ENCODE measurements at regions not wholly inside any gene's neighbourhood (a gene's known extent, or its start where the extent isn't known, plus 50 kb on each side); places are given as distances from the start of the nearest gene placed in this dataset.

DNA sequence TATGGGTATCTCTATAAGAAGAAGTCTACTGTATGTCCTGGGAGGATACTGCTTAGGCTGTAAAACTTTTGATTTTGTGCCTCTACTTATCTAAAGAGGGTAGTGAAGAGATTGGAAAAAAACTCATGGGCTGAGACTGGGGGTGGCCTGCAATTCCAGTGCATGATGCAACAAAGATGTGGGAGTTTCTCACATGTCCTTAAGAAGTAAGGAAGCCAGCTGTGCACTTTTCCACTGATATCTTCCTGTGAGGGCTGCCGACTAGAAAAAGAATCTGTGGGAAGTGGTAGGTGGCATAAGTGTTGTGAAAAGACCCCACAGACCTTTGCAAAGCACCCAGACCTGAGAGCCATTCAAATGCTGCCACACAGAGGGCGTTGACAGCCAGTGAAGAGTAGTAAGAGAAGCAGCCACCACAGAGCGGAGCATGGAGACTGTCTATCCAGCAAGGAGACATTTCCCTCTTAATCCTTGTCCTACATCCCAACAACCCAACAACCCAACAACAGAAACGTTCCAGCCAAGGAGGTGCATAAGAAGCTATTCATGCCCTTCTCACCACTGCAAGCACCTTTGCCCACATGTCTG, 65.1 kb downstream of the PFDN4 start:
- DNase-seq (ENCODE audit: low read depth), result no peak
- in situ Hi-C loops (cut with HindIII; ENCODE audit: low pct_unique_long_range_greater_than_20kb, low sequenced_read_pairs), result no loop called here

DNA sequence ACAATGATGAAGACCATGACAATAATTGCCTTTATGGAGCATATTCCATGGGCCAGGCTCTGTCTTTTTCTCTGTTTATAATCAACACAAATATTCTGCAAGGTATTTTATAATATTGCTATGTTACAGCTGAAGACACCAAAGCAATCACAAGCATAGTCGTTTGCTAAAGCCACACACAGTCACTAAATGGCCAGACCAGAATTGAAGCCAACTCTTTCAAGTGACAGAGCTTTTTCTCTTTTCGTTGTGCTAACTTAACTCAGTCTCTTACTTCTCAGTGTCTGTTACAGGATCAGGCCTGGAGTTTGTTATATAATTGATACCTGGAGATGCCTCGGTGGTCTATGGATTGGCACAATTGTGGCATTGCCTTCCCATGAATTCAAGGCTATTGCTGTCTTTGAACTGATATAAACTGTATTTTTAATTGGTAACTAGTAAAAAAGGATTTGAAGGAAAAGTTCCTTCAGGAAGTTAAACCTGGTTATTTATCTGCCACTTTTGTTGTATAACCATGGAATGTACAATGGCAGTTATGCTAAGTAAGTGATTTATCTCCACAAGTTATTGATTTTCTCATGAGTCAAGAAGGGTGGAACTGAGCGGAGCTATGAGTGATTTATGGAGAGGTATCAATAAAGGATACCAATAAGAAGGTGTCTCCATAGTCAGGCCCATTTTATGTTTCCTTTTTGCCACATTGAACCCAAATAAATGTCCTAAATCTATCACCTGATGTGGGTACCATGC, 67.6 kb downstream of the PFDN4 start:
- no peak for DNase-seq (ENCODE audit: low read depth)
- in situ Hi-C loops (cut with HindIII; ENCODE audit: low pct_unique_long_range_greater_than_20kb, low sequenced_read_pairs), result no loop called here

DNA sequence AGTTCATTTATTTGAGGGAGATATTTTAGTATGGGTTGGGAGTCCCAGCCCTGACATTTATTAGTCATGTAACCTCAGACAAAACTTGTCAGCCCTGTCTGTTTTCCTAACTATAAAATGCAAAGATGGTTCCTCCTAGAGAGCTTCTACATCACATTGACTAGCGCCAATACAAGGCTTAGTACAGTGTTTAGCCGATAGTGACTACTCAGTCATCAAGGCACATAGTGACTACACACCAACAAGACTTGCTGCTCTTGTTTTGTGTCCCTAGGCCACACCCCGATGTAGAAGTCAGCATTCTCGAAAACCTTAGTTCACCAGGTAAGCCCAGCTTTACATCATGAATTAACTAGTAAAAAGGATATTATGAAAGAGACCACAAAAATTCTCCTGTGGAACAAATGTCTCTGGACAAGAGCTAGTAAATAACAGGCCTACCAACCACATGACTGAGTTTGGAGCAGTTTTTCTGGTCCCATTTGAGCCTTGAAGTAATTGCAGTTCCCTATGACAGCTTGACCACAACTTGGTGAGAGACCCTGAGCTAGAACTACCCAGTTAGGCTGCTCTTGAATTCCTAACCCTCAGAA, 68.8 kb downstream of the PFDN4 start:
- DNase-seq (ENCODE audit: low read depth), result no peak
- in situ Hi-C loops (cut with HindIII; ENCODE audit: low pct_unique_long_range_greater_than_20kb, low sequenced_read_pairs), result no loop called here

DNA sequence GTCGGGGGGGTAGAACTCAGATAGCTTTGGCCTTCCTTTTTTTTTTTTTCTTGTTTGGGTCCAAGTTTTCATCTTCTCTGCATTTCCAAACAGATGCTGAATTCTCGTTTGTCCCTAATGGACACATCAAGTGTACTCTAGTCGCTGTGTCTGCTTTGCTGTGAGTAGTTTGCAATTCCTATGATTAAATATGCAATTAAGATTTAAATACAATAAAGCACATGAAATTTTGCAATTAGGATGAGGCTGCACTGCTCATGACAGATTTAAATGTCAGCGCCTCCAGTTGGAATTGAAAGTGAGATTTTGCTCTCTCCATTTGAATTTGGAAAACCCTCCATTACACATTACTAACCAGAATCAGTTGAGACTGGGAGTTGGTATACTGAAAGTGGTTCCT, 70.4 kb downstream of the PFDN4 start:
- in situ Hi-C loops (cut with HindIII; ENCODE audit: low pct_unique_long_range_greater_than_20kb, low sequenced_read_pairs), result no loop called here
- DNase-seq (ENCODE audit: low read depth), result no peak

DNA sequence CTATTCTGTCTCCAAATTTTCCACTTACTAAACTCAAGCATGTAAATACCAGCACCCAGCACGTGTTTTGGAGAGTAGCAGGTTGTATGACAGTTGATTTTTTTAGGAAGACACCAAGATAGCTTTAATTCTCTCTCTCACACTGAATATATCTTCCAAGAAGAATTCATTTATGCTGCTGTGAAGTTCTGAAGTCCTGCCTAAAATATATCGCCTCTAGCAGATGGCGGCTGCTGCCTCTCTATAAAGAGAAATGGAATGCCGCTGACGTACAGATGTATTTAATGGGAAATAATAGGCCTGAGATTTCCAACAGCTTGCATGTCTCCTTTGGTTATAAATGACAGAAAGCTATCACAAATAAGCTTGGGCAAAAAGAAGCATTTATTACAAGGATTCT, 74.7 kb downstream of the PFDN4 start:
- no peak for DNase-seq (ENCODE audit: low read depth)
- in situ Hi-C loops (cut with HindIII; ENCODE audit: low pct_unique_long_range_greater_than_20kb, low sequenced_read_pairs), result no loop called here

DNA sequence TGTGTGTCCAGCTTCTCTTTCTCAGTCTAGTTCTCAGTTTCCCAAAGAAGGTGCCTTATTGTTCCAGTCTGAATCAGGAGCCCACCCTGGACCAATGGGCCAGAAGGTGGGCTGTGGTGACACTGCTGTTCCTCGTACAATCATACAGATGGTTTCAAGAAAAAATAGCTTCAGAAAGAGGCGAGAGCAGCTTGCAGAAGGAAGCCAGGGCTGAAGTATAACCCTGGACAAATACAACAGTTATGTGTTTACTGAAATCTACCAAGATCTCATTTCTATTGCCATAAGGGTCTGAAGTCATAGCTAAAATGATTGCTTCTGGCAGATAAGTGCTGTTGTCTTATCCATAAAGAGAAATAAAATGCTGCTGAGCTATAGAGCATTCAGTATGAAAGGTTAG, 75.4 kb downstream of the PFDN4 start:
- in situ Hi-C loops (cut with HindIII; ENCODE audit: low pct_unique_long_range_greater_than_20kb, low sequenced_read_pairs), result no loop called here
- DNase-seq (ENCODE audit: low read depth), result no peak

DNA sequence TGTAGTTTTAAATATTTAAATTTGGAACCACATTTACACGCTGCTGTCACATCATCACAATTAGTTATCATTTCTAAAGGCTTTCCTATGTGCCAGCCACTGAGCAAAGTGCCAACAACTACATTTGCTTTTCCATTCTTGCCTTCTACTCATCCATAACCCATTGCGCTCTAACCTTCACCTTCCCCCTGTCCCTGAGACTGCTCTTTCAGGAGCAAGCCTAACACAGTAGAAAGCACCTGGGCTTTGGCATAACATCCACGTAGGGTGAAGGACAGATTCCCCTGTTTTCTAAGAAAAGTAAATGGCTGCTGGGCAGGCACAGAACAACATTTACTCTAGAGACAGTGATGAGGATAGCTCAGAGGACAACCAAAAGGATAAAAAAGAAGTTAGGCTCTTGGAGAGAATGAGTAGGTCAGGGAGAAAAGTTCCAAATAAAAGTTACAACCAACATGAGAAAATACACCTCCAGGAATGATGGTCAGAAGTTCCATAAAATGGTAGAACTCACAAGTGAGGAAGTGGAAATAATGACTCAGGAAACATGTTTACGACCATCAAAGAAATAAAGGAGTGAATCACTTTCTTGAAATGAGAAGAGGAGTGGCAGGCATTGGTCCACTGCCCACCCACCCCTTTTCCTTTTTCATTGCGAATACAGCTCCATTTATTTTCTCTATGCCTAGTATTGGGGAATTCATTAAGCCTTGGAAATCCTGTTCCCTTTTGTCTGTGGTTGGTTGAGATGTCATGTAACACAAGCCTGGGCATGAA, 77.2 kb downstream of the PFDN4 start:
- peak; percentile 14 for DNase-seq (ENCODE audit: low read depth)
- in situ Hi-C loops (cut with HindIII; ENCODE audit: low pct_unique_long_range_greater_than_20kb, low sequenced_read_pairs), result no loop called here

DNA sequence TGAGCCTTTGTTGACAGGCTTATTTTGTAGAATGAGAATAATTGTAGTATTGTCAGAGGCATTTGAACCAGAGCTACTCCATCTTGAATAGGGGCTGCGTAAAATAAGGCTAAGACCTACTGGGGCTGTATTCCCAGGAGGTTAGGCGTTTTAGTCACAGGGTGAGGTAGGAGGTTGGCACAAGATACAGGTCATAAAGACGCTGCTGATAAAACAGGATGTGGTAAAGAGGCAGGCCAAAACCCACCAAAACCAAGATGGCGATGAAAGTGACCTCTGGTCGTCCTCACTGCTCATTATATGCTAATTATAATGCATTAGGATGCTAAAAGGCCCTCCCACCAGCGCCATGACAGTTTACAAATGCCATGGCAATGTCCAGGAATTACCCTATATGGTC, 82.7 kb downstream of the PFDN4 start:
- no peak for DNase-seq (ENCODE audit: low read depth)
- in situ Hi-C loops (cut with HindIII; ENCODE audit: low pct_unique_long_range_greater_than_20kb, low sequenced_read_pairs), result no loop called here

DNA sequence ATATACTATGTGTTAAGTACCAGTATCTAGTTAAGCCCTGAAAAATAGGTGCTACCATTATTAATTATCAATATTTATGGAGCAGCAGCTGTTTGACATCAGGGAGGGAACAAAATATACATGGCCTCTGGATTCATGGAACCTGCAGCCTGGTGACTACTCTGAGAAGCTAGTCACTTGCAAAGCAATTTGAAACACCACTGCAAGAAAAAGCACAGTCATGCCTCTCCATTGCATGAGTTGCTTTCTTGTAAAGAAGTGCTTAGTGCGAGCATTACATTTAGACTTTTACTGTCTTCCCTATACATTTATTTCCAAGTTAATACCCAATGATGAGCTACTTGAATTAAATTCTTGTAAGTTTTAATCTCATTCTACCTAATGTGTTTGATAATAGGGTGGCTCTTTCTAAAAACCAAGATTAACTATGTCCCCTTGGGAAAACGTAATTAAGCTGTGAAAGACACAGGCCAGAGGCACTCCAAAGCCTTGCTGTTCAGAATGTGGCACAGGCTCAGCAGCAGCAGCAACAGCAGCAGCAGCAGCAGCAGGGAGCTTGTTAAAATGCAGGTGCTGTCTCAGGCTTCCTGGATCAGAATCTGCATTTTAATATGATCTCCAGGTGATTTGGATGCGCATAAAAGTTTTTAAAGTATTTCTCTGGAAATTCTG, 83.6 kb downstream of the PFDN4 start:
- no peak for DNase-seq (ENCODE audit: low read depth)
- in situ Hi-C loops (cut with HindIII; ENCODE audit: low pct_unique_long_range_greater_than_20kb, low sequenced_read_pairs), result no loop called here

DNA sequence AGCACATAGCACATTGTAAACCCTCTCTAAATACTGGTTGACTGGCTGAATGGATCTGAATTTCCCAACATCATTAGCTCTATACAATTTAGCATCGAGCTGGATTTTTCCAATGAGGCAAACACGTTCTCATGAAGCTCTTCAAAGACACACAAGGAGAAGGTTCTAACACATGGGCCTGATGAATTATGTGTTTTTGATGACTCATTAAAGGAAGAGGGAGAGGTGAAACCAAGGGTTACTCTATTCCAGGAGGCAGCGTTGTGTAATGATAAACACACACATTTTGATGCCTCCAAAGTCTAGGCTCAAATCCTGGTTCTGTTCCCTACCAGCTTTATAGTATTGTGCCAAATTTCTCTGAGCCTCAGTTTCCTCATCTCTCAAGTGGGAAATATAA, 84.3 kb downstream of the PFDN4 start:
- in situ Hi-C loops (cut with HindIII; ENCODE audit: low pct_unique_long_range_greater_than_20kb, low sequenced_read_pairs), result no loop called here
- peak; percentile 18 for DNase-seq (ENCODE audit: low read depth)

DNA sequence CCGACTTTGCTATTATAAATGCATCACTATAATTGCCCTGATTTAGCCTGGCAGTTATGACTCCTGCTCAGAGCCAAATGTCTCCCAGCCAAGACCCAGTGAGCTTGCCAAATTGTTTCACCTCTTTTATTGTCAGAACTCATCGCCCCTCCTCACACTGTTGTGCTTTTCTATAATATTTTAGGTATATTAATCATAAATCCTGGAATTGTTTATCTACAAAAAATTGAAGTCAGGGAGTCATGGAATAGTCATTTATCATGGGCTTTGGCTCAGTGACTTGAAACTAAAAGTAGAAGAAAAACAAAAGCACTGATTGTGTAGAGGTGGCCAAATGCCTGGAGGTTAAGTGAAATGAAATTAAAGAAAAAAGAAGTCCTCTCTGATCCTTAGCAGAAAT, 85.6 kb downstream of the PFDN4 start:
- in situ Hi-C loops (cut with HindIII; ENCODE audit: low pct_unique_long_range_greater_than_20kb, low sequenced_read_pairs), result no loop called here
- peak; percentile 15 for DNase-seq (ENCODE audit: low read depth)

DNA sequence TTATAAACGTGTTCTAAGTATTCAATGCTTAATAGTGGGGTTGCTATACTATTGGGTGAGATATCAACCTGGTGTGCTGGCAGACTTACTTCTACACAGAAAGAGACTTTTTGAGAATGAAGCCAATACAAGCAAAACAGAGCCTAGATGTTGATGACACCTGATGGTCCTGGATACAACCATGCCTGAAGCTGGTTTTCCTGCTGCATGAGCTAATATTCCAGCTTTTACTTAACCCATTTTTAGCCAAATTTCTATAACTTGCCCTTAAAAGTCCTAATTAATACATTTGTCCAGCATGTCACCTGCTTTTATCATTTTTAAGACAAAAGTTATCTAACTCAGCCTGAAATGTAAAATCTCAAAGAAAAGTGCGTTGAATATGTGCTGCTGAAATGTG, 86.2 kb downstream of the PFDN4 start:
- in situ Hi-C loops (cut with HindIII; ENCODE audit: low pct_unique_long_range_greater_than_20kb, low sequenced_read_pairs), result no loop called here
- DNase-seq (ENCODE audit: low read depth), result no peak

DNA sequence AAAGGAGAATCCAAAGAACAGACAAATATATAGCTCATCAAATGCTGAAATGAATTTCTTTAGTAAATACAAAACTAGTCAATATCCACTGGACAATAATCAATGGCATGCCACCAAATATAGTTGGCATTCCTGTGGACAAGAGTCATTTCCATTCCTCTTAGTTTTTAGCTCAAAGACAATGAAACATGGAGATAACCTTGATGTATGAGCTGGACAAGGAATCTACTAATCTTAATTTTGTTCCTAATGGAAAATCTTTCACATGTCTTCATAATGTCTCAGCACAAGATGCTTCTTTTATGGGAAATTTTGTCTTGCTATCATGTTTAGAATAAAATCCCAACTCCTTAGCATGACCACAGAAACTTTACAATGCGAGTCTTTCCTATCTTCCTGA, 87.8 kb downstream of the PFDN4 start:
- in situ Hi-C loops (cut with HindIII; ENCODE audit: low pct_unique_long_range_greater_than_20kb, low sequenced_read_pairs), result no loop called here
- DNase-seq (ENCODE audit: low read depth), result no peak

DNA sequence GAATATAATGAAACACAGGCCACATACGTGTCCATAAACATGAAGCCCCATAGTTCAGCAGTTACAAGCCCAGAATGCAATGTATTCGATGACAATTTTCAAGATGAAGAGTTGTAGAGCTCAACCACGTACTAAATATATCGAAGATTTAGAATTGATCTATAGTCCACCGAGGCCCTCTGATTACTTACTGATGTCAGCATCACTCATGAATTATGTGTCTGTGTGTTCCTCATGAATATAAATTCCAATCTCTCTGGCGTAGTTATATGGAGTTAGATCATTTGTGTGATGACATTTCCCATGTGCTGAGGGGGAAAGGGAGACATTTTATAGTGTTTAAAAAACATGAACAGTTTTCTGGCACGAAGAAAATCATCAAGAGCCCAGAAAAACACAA, 97.5 kb downstream of the PFDN4 start:
- in situ Hi-C loops (cut with HindIII; ENCODE audit: low pct_unique_long_range_greater_than_20kb, low sequenced_read_pairs), result no loop called here

DNA sequence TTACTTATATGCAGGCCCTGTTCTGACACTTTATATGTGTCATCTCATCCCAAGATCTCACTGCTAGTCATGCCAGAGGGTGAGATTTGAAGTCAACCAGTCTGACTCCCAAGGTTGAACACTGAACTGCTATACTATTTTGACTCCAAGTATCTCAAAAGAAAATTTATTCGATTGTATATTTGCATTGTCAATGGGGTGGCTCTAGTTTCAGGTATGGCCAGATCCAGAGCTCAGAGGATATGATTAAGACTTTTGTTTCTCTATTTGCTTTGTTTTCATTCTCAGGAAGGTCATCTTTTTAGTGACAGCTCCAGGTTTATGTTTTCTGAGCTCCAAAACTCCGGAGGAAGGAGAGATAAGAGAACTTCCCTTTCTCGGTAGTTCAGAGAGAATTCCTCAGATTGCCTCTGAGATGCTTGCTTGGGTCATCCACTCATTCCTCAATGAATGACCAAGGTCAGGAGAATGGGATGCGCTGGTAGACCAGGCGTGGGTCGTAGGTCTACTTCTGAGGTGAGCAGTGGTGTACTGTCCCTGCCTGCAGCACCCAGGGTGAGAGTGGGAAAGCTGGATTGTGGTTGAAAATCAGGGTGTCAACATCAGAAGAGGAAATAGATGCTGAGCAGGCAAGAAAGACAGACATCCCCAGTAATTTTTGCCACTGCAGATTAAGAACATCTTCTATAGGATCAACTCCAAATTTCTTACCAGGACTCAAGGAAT, 99.3 kb downstream of the PFDN4 start:
- DNase-seq (ENCODE audit: low read depth), result no peak
- in situ Hi-C loops (cut with HindIII; ENCODE audit: low pct_unique_long_range_greater_than_20kb, low sequenced_read_pairs), result no loop called here

More for the DNA sequence above, 97.5 kb downstream of the PFDN4 start:
- DNase-seq (ENCODE audit: low read depth), result no peak

DNA sequence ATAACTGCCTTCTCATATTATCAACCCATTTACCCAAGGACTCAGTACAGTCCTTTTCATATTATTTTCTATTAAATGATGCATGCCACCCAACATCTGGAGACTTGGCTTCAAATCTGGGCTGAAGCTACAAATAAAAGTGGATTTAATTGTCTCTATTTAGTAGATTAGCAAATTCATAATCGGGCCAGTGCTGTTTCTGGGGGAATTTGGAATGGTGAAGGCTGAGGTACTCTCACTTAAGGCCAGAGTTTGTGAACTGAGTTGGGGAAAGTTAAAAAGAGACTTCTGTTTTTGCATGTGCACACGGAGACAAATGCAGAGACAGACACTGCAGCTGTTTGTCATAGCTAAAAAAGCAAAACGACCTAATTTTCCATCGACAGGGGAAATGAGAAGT, 100.9 kb downstream of the PFDN4 start:
- in situ Hi-C loops (cut with HindIII; ENCODE audit: low pct_unique_long_range_greater_than_20kb, low sequenced_read_pairs), result no loop called here
- no peak for DNase-seq (ENCODE audit: low read depth)

DNA sequence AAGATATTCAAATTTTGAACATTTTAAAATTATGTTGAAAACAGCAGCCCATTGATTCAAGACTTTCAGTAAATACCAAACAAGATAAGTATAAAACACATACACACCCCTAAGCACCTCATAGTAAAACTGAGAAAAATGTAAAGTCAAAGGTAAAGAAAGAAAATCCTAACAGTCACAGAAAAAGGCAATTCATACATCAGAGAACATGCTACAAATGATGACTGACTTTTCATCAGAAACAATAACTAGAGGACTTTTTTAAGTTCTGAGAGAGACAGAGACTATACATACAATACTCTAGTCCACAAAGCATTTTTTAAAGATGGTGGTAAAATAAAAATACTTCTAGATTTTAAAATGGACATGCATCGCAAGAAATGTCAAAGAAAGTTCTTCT, 111.0 kb downstream of the PFDN4 start:
- no peak for DNase-seq (ENCODE audit: low read depth)
- in situ Hi-C loops (cut with HindIII; ENCODE audit: low pct_unique_long_range_greater_than_20kb, low sequenced_read_pairs), result no loop called here

DNA sequence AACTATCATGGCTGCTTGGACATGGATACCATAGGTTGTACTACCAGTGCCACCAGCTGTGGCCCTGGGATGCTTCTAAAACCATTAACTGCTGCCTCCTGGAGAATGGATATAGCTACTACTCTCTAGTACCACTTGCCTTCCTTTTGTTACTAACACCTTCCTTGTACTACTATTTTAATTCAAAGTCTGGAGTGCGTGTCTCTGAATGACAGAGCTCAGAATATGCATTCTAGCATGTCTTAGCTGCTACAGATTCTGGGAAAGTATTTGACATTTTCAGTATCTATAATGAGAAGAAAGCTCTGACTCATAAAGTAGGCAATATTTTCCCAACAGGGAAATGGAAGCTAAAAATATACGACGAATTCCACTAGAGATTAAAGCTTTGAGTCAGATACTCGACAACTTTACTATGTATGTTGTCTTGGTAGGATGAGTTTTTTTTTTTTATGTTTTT, 112.3 kb downstream of the PFDN4 start:
- DNase-seq (ENCODE audit: low read depth), result no peak
- in situ Hi-C loops (cut with HindIII; ENCODE audit: low pct_unique_long_range_greater_than_20kb, low sequenced_read_pairs), result no loop called here

Measured in Caki2 (cell line).